ENCODE measurements at regions not wholly inside any gene's neighbourhood (a gene's known extent, or its start where the extent isn't known, plus 50 kb on each side); places are given as distances from the start of the nearest gene placed in this dataset.

DNA sequence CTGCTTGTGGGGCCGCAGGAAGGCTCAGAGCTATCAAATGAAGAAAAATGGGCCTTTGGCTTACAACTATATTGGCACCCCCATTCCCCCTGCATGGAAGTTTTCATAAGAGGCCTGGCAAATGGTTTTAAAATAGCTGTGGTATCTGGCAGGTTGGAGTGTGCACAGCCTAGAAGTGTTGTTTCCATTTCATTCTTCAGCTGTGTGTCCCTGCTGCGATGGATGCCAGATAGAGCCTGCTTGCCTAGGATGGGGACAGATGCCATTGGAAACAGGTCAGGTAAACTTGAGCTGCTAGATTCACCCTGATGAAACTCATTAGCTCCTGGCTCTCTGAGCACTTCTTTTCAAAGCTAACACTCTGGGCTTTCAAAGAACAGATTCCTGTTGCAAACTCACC, 183.3 kb downstream of the IRX1 start:
- Histone ChIP-seq H3K9me3 (ENCODE audit: low read length) (no peaks in the 10 kb centered on the region), H3K27ac (ENCODE audit: low read depth, low read length, poor library complexity, severe bottlenecking) (no peak overlapping the region), H3K4me2 (ENCODE audit: low read length) (no peak overlapping the region), H3K9me2 (ENCODE audit: insufficient read depth, low read length) (no peaks in the 10 kb centered on the region), H3K36me3 (ENCODE audit: insufficient read depth, low read length) (no peaks in the 10 kb centered on the region), H2AFZ (ENCODE audit: low read length) (no peak overlapping the region), H3K4me3 (ENCODE audit: low read depth, low read length, poor library complexity, severe bottlenecking) (no peak overlapping the region), H3K4me1 (ENCODE audit: insufficient read depth, low read length, poor library complexity, severe bottlenecking) (no peaks in the 10 kb centered on the region), H3K79me2 (ENCODE audit: insufficient read depth, low read depth, low read length) (no peaks in the 10 kb centered on the region), H4K20me1 (ENCODE audit: insufficient read depth, low read length) (no peaks in the 10 kb centered on the region)
- BruUV-seq (replicated peaks) = no TSS peak
- CTCF ChIA-PET (ENCODE audit: unreplicated experiment) = no interaction called here
- POLR2A ChIA-PET = interaction anchor here (1.1 kb wide), 2 partner anchors 100 to 550 kb away, joined by 4 read pairs; no protein-coding TSS in a partner anchor
- DNase-seq (ENCODE audit: low spot score) = no peak
- intact Hi-C loops (cut with micrococcal nuclease; ENCODE audit: unreplicated experiment) = no loop called here
- no peak for TF ChIP-seq EZH2phosphoT487 (IDR thresholded peaks at IDR 0.05; ENCODE audit: borderline replicate concordance, low read depth, low read length)
- TF ChIP-seq, protein P1, sequence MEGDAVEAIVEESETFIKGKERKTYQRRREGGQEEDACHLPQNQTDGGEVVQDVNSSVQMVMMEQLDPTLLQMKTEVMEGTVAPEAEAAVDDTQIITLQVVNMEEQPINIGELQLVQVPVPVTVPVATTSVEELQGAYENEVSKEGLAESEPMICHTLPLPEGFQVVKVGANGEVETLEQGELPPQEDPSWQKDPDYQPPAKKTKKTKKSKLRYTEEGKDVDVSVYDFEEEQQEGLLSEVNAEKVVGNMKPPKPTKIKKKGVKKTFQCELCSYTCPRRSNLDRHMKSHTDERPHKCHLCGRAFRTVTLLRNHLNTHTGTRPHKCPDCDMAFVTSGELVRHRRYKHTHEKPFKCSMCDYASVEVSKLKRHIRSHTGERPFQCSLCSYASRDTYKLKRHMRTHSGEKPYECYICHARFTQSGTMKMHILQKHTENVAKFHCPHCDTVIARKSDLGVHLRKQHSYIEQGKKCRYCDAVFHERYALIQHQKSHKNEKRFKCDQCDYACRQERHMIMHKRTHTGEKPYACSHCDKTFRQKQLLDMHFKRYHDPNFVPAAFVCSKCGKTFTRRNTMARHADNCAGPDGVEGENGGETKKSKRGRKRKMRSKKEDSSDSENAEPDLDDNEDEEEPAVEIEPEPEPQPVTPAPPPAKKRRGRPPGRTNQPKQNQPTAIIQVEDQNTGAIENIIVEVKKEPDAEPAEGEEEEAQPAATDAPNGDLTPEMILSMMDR (conservative IDR thresholded peaks at IDR 0.05; ENCODE audit: low read length) = no peak

DNA sequence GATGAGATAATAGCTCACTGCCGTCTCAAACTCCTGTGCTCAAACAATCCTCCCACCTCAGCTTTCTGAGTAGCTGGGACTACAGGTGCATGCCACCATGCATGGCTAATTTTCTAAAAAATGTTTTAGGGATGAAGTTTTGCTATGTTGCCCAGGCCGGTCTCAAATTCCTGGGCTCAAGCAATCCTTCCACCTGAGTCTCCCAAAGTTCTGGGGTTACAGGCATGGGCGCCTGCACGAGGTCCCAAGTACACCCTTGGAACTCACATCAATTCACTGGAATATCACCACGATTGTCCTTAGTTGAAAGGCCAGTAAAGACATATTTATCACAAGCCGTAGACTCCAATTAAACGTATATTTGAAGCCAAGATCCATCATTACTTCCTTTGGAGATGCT, 184.6 kb downstream of the IRX1 start:
- Histone ChIP-seq H3K9me3 (ENCODE audit: low read length) (no peaks in the 10 kb centered on the region), H3K27ac (ENCODE audit: low read depth, low read length, poor library complexity, severe bottlenecking) (no peak overlapping the region), H3K4me3 (ENCODE audit: low read depth, low read length, poor library complexity, severe bottlenecking) (no peak overlapping the region), H3K79me2 (ENCODE audit: insufficient read depth, low read depth, low read length) (no peaks in the 10 kb centered on the region), H3K9me2 (ENCODE audit: insufficient read depth, low read length) (no peaks in the 10 kb centered on the region), H3K4me2 (ENCODE audit: low read length) (no peak overlapping the region), H2AFZ (ENCODE audit: low read length) (no peak overlapping the region), H3K36me3 (ENCODE audit: insufficient read depth, low read length) (no peaks in the 10 kb centered on the region), H4K20me1 (ENCODE audit: insufficient read depth, low read length) (no peaks in the 10 kb centered on the region), H3K4me1 (ENCODE audit: insufficient read depth, low read length, poor library complexity, severe bottlenecking) (no peaks in the 10 kb centered on the region)
- TF ChIP-seq, protein P1 (conservative IDR thresholded peaks at IDR 0.05; ENCODE audit: low read length) = no peak
- TF ChIP-seq EZH2phosphoT487 (IDR thresholded peaks at IDR 0.05; ENCODE audit: borderline replicate concordance, low read depth, low read length) = no peak
- no peak for DNase-seq (ENCODE audit: low spot score)
- BruUV-seq (replicated peaks) = no TSS peak
- intact Hi-C loops (cut with micrococcal nuclease; ENCODE audit: unreplicated experiment) = no loop called here
- ChIA-PET POLR2A (interaction anchor here (0.6 to 1.0 kb wide), 2 partner anchors 17 to 704 kb away, joined by 3 read pairs; no protein-coding TSS in a partner anchor), CTCF (ENCODE audit: unreplicated experiment) (no interaction called here)

DNA sequence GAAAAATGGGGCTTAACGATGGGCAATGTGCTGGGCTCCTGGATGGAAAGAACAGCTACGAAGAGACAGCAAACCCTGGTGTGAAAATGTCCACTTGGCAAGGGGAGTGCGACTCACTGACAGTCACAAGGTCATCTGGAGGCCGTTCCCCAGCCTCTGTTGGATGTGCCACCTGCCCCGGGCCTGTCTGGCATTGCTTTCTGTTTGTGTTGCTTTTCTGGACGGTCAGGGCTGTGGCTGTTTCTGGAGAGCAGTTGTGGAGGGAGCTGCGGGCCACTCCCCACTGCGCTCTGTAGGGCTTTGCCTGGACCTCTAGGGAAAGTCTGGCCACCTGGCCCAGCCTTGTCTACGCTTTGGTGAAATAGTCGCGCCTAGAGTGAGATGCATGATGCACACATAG, 185.3 kb downstream of the IRX1 start:
- H3K79me2 ChIP-seq (ENCODE audit: insufficient read depth, low read depth, low read length) = no peaks in the 10 kb centered on the region
- BruUV-seq (replicated peaks) = no TSS peak
- H3K9me2 ChIP-seq (ENCODE audit: insufficient read depth, low read length) = no peaks in the 10 kb centered on the region
- H2AFZ ChIP-seq (ENCODE audit: low read length) = no peak overlapping the region
- no peaks in the 10 kb centered on the region for H3K36me3 ChIP-seq (ENCODE audit: insufficient read depth, low read length)
- no peak for DNase-seq (ENCODE audit: low spot score)
- no peak for TF ChIP-seq EZH2phosphoT487 (IDR thresholded peaks at IDR 0.05; ENCODE audit: borderline replicate concordance, low read depth, low read length)
- no peak overlapping the region for H3K4me2 ChIP-seq (ENCODE audit: low read length)
- intact Hi-C loops (cut with micrococcal nuclease; ENCODE audit: unreplicated experiment) = no loop called here
- H4K20me1 ChIP-seq (ENCODE audit: insufficient read depth, low read length) = no peaks in the 10 kb centered on the region
- no peaks in the 10 kb centered on the region for H3K4me1 ChIP-seq (ENCODE audit: insufficient read depth, low read length, poor library complexity, severe bottlenecking)
- no peak overlapping the region for H3K4me3 ChIP-seq (ENCODE audit: low read depth, low read length, poor library complexity, severe bottlenecking)
- H3K27ac ChIP-seq (ENCODE audit: low read depth, low read length, poor library complexity, severe bottlenecking) = no peak overlapping the region
- ChIA-PET POLR2A (no interaction called here), CTCF (ENCODE audit: unreplicated experiment) (no interaction called here)
- H3K9me3 ChIP-seq (ENCODE audit: low read length) = no peaks in the 10 kb centered on the region

All from OCI-LY7 (cell line).